OCI-LY1 (cell line): ENCODE measurements at regions not wholly inside any gene's neighbourhood (a gene's known extent, or its start where the extent isn't known, plus 50 kb on each side); places are given as distances from the start of the nearest gene placed in this dataset.

Experiments
- EZH2 ChIP-seq: fragments of 200-600 bp; sonication (generic), shearing (Covaris generic); IDR thresholded peaks from 2 replicates; pipeline ENCODE4 v1.8.0; 2017; ENCODE audit warnings: borderline replicate concordance, mixed run types, mild to moderate bottlenecking, antibody characterized with exemption, low read length, moderate library complexity, mixed read lengths
- TF ChIP-seq, protein P1 (sequence below): fragments of 200-600 bp; sonication (generic), shearing (Covaris generic); IDR thresholded peaks from 2 replicates; pipeline ENCODE4 v1.5.1; 2017; ENCODE audit warnings: mild to moderate bottlenecking, antibody characterized with exemption, low read length, moderate library complexity, mixed read lengths

DNA sequence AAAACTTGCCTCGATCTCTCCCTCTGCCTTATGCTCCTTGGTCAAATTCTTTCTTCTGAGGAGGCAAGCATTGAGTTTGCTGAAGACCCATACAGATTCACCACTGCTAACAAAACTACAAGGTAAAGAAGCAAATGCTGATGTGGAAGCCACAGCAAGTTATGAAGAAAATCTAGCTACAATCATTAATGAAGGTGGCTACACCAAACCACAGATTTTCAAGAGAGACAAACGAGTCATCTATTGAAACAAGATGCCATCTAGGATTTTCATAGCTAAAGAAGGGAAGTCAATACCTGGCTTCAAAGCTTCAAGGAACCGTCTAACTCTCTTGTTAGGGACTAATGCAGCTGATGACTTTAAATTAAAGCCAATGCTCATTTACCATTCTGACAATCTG, 203.2 kb downstream of the METTL4 start:
- TF ChIP-seq EZH2, result no peak
- TF ChIP-seq, protein P1, sequence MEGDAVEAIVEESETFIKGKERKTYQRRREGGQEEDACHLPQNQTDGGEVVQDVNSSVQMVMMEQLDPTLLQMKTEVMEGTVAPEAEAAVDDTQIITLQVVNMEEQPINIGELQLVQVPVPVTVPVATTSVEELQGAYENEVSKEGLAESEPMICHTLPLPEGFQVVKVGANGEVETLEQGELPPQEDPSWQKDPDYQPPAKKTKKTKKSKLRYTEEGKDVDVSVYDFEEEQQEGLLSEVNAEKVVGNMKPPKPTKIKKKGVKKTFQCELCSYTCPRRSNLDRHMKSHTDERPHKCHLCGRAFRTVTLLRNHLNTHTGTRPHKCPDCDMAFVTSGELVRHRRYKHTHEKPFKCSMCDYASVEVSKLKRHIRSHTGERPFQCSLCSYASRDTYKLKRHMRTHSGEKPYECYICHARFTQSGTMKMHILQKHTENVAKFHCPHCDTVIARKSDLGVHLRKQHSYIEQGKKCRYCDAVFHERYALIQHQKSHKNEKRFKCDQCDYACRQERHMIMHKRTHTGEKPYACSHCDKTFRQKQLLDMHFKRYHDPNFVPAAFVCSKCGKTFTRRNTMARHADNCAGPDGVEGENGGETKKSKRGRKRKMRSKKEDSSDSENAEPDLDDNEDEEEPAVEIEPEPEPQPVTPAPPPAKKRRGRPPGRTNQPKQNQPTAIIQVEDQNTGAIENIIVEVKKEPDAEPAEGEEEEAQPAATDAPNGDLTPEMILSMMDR, result no peak
